ENCODE measurements at regions not wholly inside any gene's neighbourhood (a gene's known extent, or its start where the extent isn't known, plus 50 kb on each side); places are given as distances from the start of the nearest gene placed in this dataset.
"Not testable (repeated sequence)": the region's sequence is repeated elsewhere in the genome, so short reads cannot be mapped to it uniquely, and the experiment has no call there.

DNA sequence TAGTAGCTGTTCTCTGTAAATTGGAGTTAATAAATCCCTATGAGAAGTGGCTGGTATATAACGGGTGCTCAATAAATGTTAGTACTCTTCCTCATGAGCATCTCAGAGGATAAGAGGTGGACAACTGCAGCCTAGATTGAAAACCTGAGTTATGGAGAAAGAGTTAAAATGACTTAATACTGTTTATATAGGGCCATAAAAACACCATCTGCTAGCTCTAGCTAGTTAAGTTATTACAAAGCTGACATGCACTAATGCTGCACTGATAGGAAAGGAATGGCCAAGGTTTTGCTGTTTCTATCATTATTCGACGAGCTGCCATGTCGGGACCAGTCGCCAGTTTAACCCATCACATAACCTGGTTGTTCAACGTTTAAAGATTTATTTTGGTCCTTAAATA, 72.0 kb upstream of the SEL1L start:
- H3K27ac ChIP-seq (ENCODE audit: low read depth in 1 of 2, low read length in 2 of 2) = no peak overlapping the region
- H3K4me2 ChIP-seq (replicated peaks; ENCODE audit: extremely low read depth, low read length, poor library complexity, severe bottlenecking) = no peak overlapping the region
- H3K4me1 Mint-ChIP-seq = no peaks in the 10 kb centered on the region
- H3K4me1 ChIP-seq (ENCODE audit: control insufficient read depth in 1 of 2, insufficient read depth in 2 of 2, low read length in 2 of 2) = no peaks in the 10 kb centered on the region
- H3K36me3 ChIP-seq (replicated peaks in 1 of 2; ENCODE audit: control insufficient read depth in 1 of 2, insufficient read depth in 2 of 2, low read length in 2 of 2) = no peaks in the 10 kb centered on the region
- no peak overlapping the region for H3K4me3 ChIP-seq (replicated peaks in 1 of 3; ENCODE audit: low read depth in 2 of 3, low read length in 3 of 3)
- H3K9me3 Mint-ChIP-seq = peaks cover 0 to 4% (median 2%) of the 10 kb centered on the region in 7 donors
- no CpG with 5 or more reads among the region's 6 CpGs for WGBS (ENCODE audit: insufficient coverage)
- DNase-seq = no peak
- H3K27me3 Mint-ChIP-seq (ENCODE audit: low read depth in 3 of 3) = peaks cover 1 to 3% (median 2%) of the 10 kb centered on the region in 3 donors
- intact Hi-C loops (cut with micrococcal nuclease) = no loop called here
- no peaks in the 10 kb centered on the region for H3K27me3 ChIP-seq (ENCODE audit: control insufficient read depth in 2 of 2, insufficient read depth in 2 of 2, low read length in 2 of 2)
- H3K4me3 Mint-ChIP-seq = no peak overlapping the region
- H3K79me2 ChIP-seq (ENCODE audit: insufficient read depth, low read length) = no peaks in the 10 kb centered on the region
- H3K27ac Mint-ChIP-seq = no peak overlapping the region
- no peaks in the 10 kb centered on the region for H3K36me3 Mint-ChIP-seq
- no peak overlapping the region for H2AFZ ChIP-seq (ENCODE audit: insufficient read depth, low read depth, low read length, poor library complexity, severe bottlenecking)
- TF ChIP-seq, protein P1, sequence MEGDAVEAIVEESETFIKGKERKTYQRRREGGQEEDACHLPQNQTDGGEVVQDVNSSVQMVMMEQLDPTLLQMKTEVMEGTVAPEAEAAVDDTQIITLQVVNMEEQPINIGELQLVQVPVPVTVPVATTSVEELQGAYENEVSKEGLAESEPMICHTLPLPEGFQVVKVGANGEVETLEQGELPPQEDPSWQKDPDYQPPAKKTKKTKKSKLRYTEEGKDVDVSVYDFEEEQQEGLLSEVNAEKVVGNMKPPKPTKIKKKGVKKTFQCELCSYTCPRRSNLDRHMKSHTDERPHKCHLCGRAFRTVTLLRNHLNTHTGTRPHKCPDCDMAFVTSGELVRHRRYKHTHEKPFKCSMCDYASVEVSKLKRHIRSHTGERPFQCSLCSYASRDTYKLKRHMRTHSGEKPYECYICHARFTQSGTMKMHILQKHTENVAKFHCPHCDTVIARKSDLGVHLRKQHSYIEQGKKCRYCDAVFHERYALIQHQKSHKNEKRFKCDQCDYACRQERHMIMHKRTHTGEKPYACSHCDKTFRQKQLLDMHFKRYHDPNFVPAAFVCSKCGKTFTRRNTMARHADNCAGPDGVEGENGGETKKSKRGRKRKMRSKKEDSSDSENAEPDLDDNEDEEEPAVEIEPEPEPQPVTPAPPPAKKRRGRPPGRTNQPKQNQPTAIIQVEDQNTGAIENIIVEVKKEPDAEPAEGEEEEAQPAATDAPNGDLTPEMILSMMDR (IDR thresholded peaks at IDR 0.05) = no peak
- no peak overlapping the region for H3K9ac ChIP-seq (ENCODE audit: insufficient read depth, low read length, poor library complexity, severe bottlenecking)
- H3K9me3 ChIP-seq (replicated peaks in 1 of 2; ENCODE audit: control insufficient read depth in 1 of 2, insufficient read depth in 1 of 2, low read length in 2 of 2) = no peaks in the 10 kb centered on the region
- no peaks in the 10 kb centered on the region for H4K20me1 ChIP-seq (ENCODE audit: insufficient read depth, low read length)

DNA sequence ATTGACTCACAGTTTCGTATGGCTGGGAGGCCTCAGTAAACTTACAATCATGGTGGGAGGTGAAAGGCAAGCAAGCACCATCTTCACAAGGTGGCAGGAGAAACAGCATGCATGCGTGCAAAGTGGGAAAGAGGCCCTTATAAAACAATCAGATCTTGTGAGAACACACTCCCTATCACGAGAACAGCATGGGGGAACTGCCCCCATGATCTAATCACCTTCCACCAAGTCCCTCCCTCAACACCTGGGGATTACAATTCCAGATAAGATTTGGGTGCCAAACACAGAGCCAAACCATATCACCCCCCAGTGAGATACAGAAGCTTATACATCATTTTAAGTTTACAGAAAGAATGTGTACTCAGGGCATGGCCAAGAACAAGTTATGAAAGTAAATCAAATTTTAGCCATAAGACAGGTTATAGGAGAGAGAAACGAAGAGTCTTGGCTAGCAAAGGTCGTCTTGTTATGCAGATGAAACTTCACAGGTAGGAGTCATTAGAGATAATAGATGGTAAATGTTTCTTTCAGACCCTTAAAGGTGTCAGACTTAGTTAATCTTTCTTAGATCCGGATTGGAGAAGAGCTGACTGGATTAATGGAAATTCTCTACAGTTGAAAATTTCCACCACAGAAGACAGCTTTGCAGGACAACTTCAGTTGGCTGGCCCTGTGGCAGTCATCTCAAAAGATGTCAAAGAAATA, 79.8 kb upstream of the SEL1L start:
- no peaks in the 10 kb centered on the region for H4K20me1 ChIP-seq (ENCODE audit: insufficient read depth, low read length)
- TF ChIP-seq, protein P1 (IDR thresholded peaks at IDR 0.05) = no peak
- no peaks in the 10 kb centered on the region for H3K79me2 ChIP-seq (ENCODE audit: insufficient read depth, low read length)
- H3K27me3 Mint-ChIP-seq (ENCODE audit: low read depth in 3 of 3) = peaks cover 0 to 5% (median 0%) of the 10 kb centered on the region in 3 donors
- no peak overlapping the region for H3K4me3 Mint-ChIP-seq
- H3K9ac ChIP-seq (ENCODE audit: insufficient read depth, low read length, poor library complexity, severe bottlenecking) = no peak overlapping the region
- no peak overlapping the region for H2AFZ ChIP-seq (ENCODE audit: insufficient read depth, low read depth, low read length, poor library complexity, severe bottlenecking)
- H3K4me1 ChIP-seq (ENCODE audit: control insufficient read depth in 1 of 2, insufficient read depth in 2 of 2, low read length in 2 of 2) = no peaks in the 10 kb centered on the region
- H3K4me2 ChIP-seq (replicated peaks; ENCODE audit: extremely low read depth, low read length, poor library complexity, severe bottlenecking) = no peak overlapping the region
- no peaks in the 10 kb centered on the region for H3K4me1 Mint-ChIP-seq
- no peaks in the 10 kb centered on the region for H3K36me3 ChIP-seq (replicated peaks in 1 of 2; ENCODE audit: control insufficient read depth in 1 of 2, insufficient read depth in 2 of 2, low read length in 2 of 2)
- H3K4me3 ChIP-seq (replicated peaks in 1 of 3; ENCODE audit: low read depth in 2 of 3, low read length in 3 of 3) = no peak overlapping the region
- 84% methylated on average over 4 of the region's 6 CpGs for WGBS (ENCODE audit: insufficient coverage)
- no peak overlapping the region for H3K27ac Mint-ChIP-seq
- H3K9me3 Mint-ChIP-seq = peaks cover 2 to 10% (median 5%) of the 10 kb centered on the region in 7 donors
- H3K36me3 Mint-ChIP-seq = no peaks in the 10 kb centered on the region
- H3K27me3 ChIP-seq (ENCODE audit: control insufficient read depth in 2 of 2, insufficient read depth in 2 of 2, low read length in 2 of 2) = no peaks in the 10 kb centered on the region
- intact Hi-C loops (cut with micrococcal nuclease) = no loop called here
- H3K9me3 ChIP-seq (replicated peaks in 1 of 2; ENCODE audit: control insufficient read depth in 1 of 2, insufficient read depth in 1 of 2, low read length in 2 of 2) = no peaks in the 10 kb centered on the region
- H3K27ac ChIP-seq (ENCODE audit: low read depth in 1 of 2, low read length in 2 of 2) = no peak overlapping the region
- no peak for DNase-seq

DNA sequence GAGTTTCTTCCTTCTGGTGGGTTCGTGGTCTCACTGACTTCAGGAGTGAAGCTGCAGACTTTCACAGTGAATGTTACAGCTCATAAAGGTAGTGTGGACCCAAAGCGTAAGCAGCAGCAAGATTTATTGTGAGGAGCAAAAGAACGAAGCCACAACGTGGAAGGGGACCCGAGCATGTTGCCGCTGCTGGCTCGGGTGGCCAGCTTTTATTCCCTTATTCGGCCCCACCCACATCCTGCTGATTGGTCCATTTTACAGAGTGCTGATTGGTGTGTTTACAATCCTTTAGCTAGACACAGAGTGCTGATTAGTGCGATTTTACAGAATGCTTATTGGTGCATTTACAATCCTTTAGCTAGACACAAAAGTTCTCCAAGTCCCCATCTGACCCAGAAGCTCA, 80.6 kb upstream of the SEL1L start:
- H3K36me3 ChIP-seq (replicated peaks in 1 of 2; ENCODE audit: control insufficient read depth in 1 of 2, insufficient read depth in 2 of 2, low read length in 2 of 2); intact Hi-C loops (cut with micrococcal nuclease); H3K9me3 ChIP-seq (replicated peaks in 1 of 2; ENCODE audit: control insufficient read depth in 1 of 2, insufficient read depth in 1 of 2, low read length in 2 of 2); H3K27me3 Mint-ChIP-seq (ENCODE audit: low read depth in 3 of 3); H3K4me1 ChIP-seq (ENCODE audit: control insufficient read depth in 1 of 2, insufficient read depth in 2 of 2, low read length in 2 of 2); H3K4me2 ChIP-seq (replicated peaks; ENCODE audit: extremely low read depth, low read length, poor library complexity, severe bottlenecking); H3K27ac Mint-ChIP-seq; H3K36me3 Mint-ChIP-seq; H3K9ac ChIP-seq (ENCODE audit: insufficient read depth, low read length, poor library complexity, severe bottlenecking); H3K4me3 ChIP-seq (replicated peaks in 1 of 3; ENCODE audit: low read depth in 2 of 3, low read length in 3 of 3); H2AFZ ChIP-seq (ENCODE audit: insufficient read depth, low read depth, low read length, poor library complexity, severe bottlenecking); H3K27ac ChIP-seq (ENCODE audit: low read depth in 1 of 2, low read length in 2 of 2); H3K27me3 ChIP-seq (ENCODE audit: control insufficient read depth in 2 of 2, insufficient read depth in 2 of 2, low read length in 2 of 2); H3K4me1 Mint-ChIP-seq; DNase-seq; H4K20me1 ChIP-seq (ENCODE audit: insufficient read depth, low read length); H3K4me3 Mint-ChIP-seq; H3K79me2 ChIP-seq (ENCODE audit: insufficient read depth, low read length): not testable (repeated sequence)
- 93% methylated on average over 7 of the region's 9 CpGs for WGBS (ENCODE audit: insufficient coverage)
- H3K9me3 Mint-ChIP-seq = peaks cover 2 to 10% (median 3%) of the 10 kb centered on the region in 7 donors

All from CD14-positive monocyte (primary cell).